ENCODE measurements at regions not wholly inside any gene's neighbourhood (a gene's known extent, or its start where the extent isn't known, plus 50 kb on each side); places are given as distances from the start of the nearest gene placed in this dataset.

GRCh38 chrX:39248330-39248729, 447.1 kb downstream of the MID1IP1 start:
- H3K9me3 ChIP-seq (ENCODE audit: low read length) = no peaks in the 10 kb centered on the region
- no peak for TF ChIP-seq EZH2 (IDR thresholded peaks at IDR 0.05; ENCODE audit: borderline replicate concordance, low read length)
- TF ChIP-seq, protein P1, sequence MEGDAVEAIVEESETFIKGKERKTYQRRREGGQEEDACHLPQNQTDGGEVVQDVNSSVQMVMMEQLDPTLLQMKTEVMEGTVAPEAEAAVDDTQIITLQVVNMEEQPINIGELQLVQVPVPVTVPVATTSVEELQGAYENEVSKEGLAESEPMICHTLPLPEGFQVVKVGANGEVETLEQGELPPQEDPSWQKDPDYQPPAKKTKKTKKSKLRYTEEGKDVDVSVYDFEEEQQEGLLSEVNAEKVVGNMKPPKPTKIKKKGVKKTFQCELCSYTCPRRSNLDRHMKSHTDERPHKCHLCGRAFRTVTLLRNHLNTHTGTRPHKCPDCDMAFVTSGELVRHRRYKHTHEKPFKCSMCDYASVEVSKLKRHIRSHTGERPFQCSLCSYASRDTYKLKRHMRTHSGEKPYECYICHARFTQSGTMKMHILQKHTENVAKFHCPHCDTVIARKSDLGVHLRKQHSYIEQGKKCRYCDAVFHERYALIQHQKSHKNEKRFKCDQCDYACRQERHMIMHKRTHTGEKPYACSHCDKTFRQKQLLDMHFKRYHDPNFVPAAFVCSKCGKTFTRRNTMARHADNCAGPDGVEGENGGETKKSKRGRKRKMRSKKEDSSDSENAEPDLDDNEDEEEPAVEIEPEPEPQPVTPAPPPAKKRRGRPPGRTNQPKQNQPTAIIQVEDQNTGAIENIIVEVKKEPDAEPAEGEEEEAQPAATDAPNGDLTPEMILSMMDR (IDR thresholded peaks at IDR 0.05; ENCODE audit: low read length) = no peak
- H3K4me3 ChIP-seq (ENCODE audit: low read depth, low read length, poor library complexity, severe bottlenecking) = no peak overlapping the region
- no peaks in the 10 kb centered on the region for H3K27me3 ChIP-seq (ENCODE audit: insufficient read depth, low read length)
- H3K36me3 ChIP-seq (ENCODE audit: insufficient read depth, low read length) = no peaks in the 10 kb centered on the region
- H3K9ac ChIP-seq (ENCODE audit: low read length) = no peak overlapping the region
- H3K9me2 ChIP-seq (ENCODE audit: low read depth, low read length) = no peaks in the 10 kb centered on the region
- H3K79me2 ChIP-seq (ENCODE audit: insufficient read depth, low read length) = no peaks in the 10 kb centered on the region
- H3K27ac ChIP-seq (ENCODE audit: low read depth, low read length, poor library complexity, severe bottlenecking) = no peak overlapping the region
- H3K4me1 ChIP-seq (ENCODE audit: insufficient read depth, low read length, severe bottlenecking) = no peaks in the 10 kb centered on the region
- no peaks in the 10 kb centered on the region for H4K20me1 ChIP-seq (ENCODE audit: insufficient read depth, low read length)
- no peaks in the 10 kb centered on the region for H3F3A ChIP-seq (ENCODE audit: insufficient read depth, low read length)
- H3K4me2 ChIP-seq (ENCODE audit: low read length) = no peak overlapping the region
- H2AFZ ChIP-seq (ENCODE audit: low read length) = no peak overlapping the region

GRCh38 chrX:39249999-39250398, 448.7 kb downstream of the MID1IP1 start:
- Histone ChIP-seq H3K4me3 (ENCODE audit: low read depth, low read length, poor library complexity, severe bottlenecking) (no peak overlapping the region), H4K20me1 (ENCODE audit: insufficient read depth, low read length) (no peaks in the 10 kb centered on the region), H3K27me3 (ENCODE audit: insufficient read depth, low read length) (no peaks in the 10 kb centered on the region), H3K4me1 (ENCODE audit: insufficient read depth, low read length, severe bottlenecking) (no peaks in the 10 kb centered on the region), H2AFZ (ENCODE audit: low read length) (no peak overlapping the region), H3F3A (ENCODE audit: insufficient read depth, low read length) (no peaks in the 10 kb centered on the region), H3K9me3 (ENCODE audit: low read length) (no peaks in the 10 kb centered on the region), H3K4me2 (ENCODE audit: low read length) (no peak overlapping the region), H3K27ac (ENCODE audit: low read depth, low read length, poor library complexity, severe bottlenecking) (no peak overlapping the region), H3K9me2 (ENCODE audit: low read depth, low read length) (no peaks in the 10 kb centered on the region), H3K9ac (ENCODE audit: low read length) (no peak overlapping the region), H3K79me2 (ENCODE audit: insufficient read depth, low read length) (no peaks in the 10 kb centered on the region), H3K36me3 (ENCODE audit: insufficient read depth, low read length) (no peaks in the 10 kb centered on the region)
- TF ChIP-seq, protein P1 (IDR thresholded peaks at IDR 0.05; ENCODE audit: low read length) = no peak
- TF ChIP-seq EZH2 (IDR thresholded peaks at IDR 0.05; ENCODE audit: borderline replicate concordance, low read length) = no peak

GRCh38 chrX:39251995-39252394, 450.7 kb downstream of the MID1IP1 start:
- Histone ChIP-seq H3K27ac (ENCODE audit: low read depth, low read length, poor library complexity, severe bottlenecking) (no peak overlapping the region), H3K79me2 (ENCODE audit: insufficient read depth, low read length) (no peaks in the 10 kb centered on the region), H3K4me3 (ENCODE audit: low read depth, low read length, poor library complexity, severe bottlenecking) (no peak overlapping the region), H3F3A (ENCODE audit: insufficient read depth, low read length) (no peaks in the 10 kb centered on the region), H3K9ac (ENCODE audit: low read length) (no peak overlapping the region), H3K4me2 (ENCODE audit: low read length) (no peak overlapping the region), H2AFZ (ENCODE audit: low read length) (no peak overlapping the region), H3K36me3 (ENCODE audit: insufficient read depth, low read length) (no peaks in the 10 kb centered on the region), H3K4me1 (ENCODE audit: insufficient read depth, low read length, severe bottlenecking) (no peaks in the 10 kb centered on the region), H3K27me3 (ENCODE audit: insufficient read depth, low read length) (no peaks in the 10 kb centered on the region), H4K20me1 (ENCODE audit: insufficient read depth, low read length) (no peaks in the 10 kb centered on the region), H3K9me3 (ENCODE audit: low read length) (no peaks in the 10 kb centered on the region), H3K9me2 (ENCODE audit: low read depth, low read length) (no peaks in the 10 kb centered on the region)
- TF ChIP-seq, protein P1 (IDR thresholded peaks at IDR 0.05; ENCODE audit: low read length) = no peak
- TF ChIP-seq EZH2 (IDR thresholded peaks at IDR 0.05; ENCODE audit: borderline replicate concordance, low read length) = no peak
